PC-9 (cell line): ENCODE measurements at regions not wholly inside any gene's neighbourhood (a gene's known extent, or its start where the extent isn't known, plus 50 kb on each side); places are given as distances from the start of the nearest gene placed in this dataset.

ENCODE experiments used
- BruUV-seq: library from RNA; stranded (reverse); fragments of 400-500 nt; replicated peaks from 2 replicates; lab custom pipeline; 2021; lab: Mats Ljungman, UMichigan
- CTCF ChIA-PET: fragments of 300-600 bp; sonication (Branson Sonifier 250); formaldehyde crosslinking; loops from one replicate; lab custom pipeline; 2022; ENCODE audit warnings: antibody characterized with exemption; lab: Charles Lee
- POLR2A ChIA-PET: fragments of 300-600 bp; sonication (Branson Sonifier 250); formaldehyde crosslinking; loops from one replicate; lab custom pipeline; 2022; ENCODE audit warnings: antibody characterized with exemption; ENCODE audit not compliant: unreplicated experiment; lab: Charles Lee
- DNase-seq, 2 experiments: peaks; one replicate each; pipeline versions ENCODE4 v3.0.0 to v3.0.0-alpha.2; 2015 to 2022; ENCODE audit warnings: mixed read lengths in 1 of 2
- H2AFZ ChIP-seq: fragments of 200-600 bp; sonication (generic); 2 replicates; pipeline ENCODE4 v1.8.1; 2017; ENCODE audit warnings: antibody characterized with exemption
- H3F3A ChIP-seq: fragments of 200-600 bp; sonication (generic); 2 replicates; pipeline ENCODE4 v1.8.1; 2017; ENCODE audit warnings: antibody characterized with exemption, mild to moderate bottlenecking, low read depth; ENCODE audit not compliant: insufficient read depth
- H3K27ac ChIP-seq: fragments of 200-600 bp; sonication (generic); 2 replicates; pipeline ENCODE4 v1.6.1; 2016; ENCODE audit warnings: mixed run types
- H3K27me3 ChIP-seq: fragments of 200-600 bp; sonication (generic); 2 replicates; pipeline ENCODE4 v1.6.1; 2016; ENCODE audit warnings: low read depth, mixed run types; ENCODE audit not compliant: insufficient read depth
- H3K36me3 ChIP-seq: fragments of 200-600 bp; sonication (generic); 2 replicates; pipeline ENCODE4 v1.6.1; 2016; ENCODE audit warnings: low read depth, mixed run types
- H3K4me1 ChIP-seq: fragments of 200-600 bp; sonication (generic); replicated peaks from 2 replicates; pipeline ENCODE4 v1.6.1; 2016; ENCODE audit warnings: mixed run types; ENCODE audit not compliant: insufficient read depth
- H3K4me2 ChIP-seq: fragments of 200-600 bp; sonication (generic); 2 replicates; pipeline ENCODE4 v1.6.1; 2017; ENCODE audit warnings: mixed run types
- H3K4me3 ChIP-seq: fragments of 200-600 bp; sonication (generic); 2 replicates; pipeline ENCODE4 v1.6.1; 2016; ENCODE audit warnings: mixed run types
- H3K79me2 ChIP-seq: fragments of 200-600 bp; sonication (generic); 2 replicates; pipeline ENCODE4 v1.6.1; 2017; ENCODE audit warnings: low read depth, mixed run types
- H3K9me2 ChIP-seq: fragments of 200-600 bp; sonication (generic); 2 replicates; pipeline ENCODE4 v1.8.1; 2017; ENCODE audit warnings: mild to moderate bottlenecking; ENCODE audit not compliant: insufficient read depth
- H3K9me3 ChIP-seq: fragments of 200-600 bp; sonication (generic); 2 replicates; pipeline ENCODE4 v1.8.1; 2016; ENCODE audit warnings: low read depth; ENCODE audit not compliant: insufficient read depth
- H4K20me1 ChIP-seq: fragments of 200-600 bp; sonication (generic); 2 replicates; pipeline ENCODE4 v1.8.1; 2017; ENCODE audit not compliant: insufficient read depth
- EZH2 ChIP-seq: fragments of 200-600 bp; sonication (generic); IDR thresholded peaks from 2 replicates; pipeline ENCODE4 v1.8.0; 2017; ENCODE audit warnings: antibody characterized with exemption, low read depth
- intact Hi-C: fragments of 100-400 bp; cut with micrococcal nuclease; formaldehyde crosslinking; loops from one replicate; pipeline ENCODE4 v1.10.0; 2022; ENCODE audit not compliant: unreplicated experiment
- TF ChIP-seq, protein P1 (sequence below): fragments of 200-600 bp; sonication (generic); conservative IDR thresholded peaks from 2 replicates; pipeline ENCODE4 v1.6.1; 2017; ENCODE audit warnings: mixed run types, antibody characterized with exemption, mild to moderate bottlenecking, moderate library complexity

DNA sequence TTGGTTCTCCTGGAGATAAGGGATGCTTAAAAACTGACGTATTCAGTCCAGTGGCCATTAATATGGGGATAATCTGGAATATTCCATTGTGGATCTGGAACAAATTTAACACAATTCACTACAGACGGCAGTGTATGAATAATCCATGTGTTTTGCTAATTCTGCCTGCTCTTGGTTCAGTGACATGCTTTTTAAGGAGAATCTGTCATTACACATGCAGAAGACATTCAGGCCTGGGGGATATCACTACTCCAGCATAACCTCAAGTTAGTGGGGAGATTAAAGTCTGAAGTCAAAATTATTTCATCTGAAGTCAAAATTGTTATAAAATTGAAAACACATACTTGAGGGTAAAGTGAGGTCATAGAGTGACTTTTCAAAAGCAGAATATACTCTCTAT is 789.3 kb downstream of the USP25 start:
- Histone ChIP-seq H2AFZ (no peak overlapping the region), H4K20me1 (no peaks in the 10 kb centered on the region), H3K9me3 (no peaks in the 10 kb centered on the region), H3K27ac (no peak overlapping the region), H3K4me2 (no peak overlapping the region), H3K9me2 (no peaks in the 10 kb centered on the region), H3K36me3 (no peaks in the 10 kb centered on the region), H3K4me1 (no peaks in the 10 kb centered on the region), H3K4me3 (no peak overlapping the region), H3F3A (no peaks in the 10 kb centered on the region), H3K27me3 (no peaks in the 10 kb centered on the region), H3K79me2 (no peaks in the 10 kb centered on the region)
- BruUV-seq: no TSS peak
- intact Hi-C loops: no loop called here
- CTCF ChIA-PET: no interaction called here
- DNase-seq: no peak
- TF ChIP-seq, protein P1, sequence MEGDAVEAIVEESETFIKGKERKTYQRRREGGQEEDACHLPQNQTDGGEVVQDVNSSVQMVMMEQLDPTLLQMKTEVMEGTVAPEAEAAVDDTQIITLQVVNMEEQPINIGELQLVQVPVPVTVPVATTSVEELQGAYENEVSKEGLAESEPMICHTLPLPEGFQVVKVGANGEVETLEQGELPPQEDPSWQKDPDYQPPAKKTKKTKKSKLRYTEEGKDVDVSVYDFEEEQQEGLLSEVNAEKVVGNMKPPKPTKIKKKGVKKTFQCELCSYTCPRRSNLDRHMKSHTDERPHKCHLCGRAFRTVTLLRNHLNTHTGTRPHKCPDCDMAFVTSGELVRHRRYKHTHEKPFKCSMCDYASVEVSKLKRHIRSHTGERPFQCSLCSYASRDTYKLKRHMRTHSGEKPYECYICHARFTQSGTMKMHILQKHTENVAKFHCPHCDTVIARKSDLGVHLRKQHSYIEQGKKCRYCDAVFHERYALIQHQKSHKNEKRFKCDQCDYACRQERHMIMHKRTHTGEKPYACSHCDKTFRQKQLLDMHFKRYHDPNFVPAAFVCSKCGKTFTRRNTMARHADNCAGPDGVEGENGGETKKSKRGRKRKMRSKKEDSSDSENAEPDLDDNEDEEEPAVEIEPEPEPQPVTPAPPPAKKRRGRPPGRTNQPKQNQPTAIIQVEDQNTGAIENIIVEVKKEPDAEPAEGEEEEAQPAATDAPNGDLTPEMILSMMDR: no peak
- no peak for TF ChIP-seq EZH2
- POLR2A ChIA-PET: no interaction called here

DNA sequence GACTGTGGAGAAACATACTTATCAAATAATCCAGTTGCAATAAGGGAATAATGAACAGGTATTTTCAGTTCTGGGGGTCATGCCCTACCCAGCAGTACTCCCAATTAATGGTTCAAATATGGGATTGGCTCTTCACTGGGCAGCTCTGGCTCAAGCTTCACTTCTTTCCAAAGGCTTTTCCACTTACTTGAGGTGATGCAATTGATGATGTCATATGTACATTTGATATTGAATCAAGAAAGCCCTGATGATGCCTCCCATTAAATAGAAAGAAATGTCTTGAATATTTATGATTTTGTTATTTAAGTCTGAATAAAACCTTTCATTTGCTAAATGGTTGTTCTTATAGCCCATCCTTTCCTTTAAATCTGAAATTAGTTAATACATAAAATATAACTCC is 789.9 kb downstream of the USP25 start:
- POLR2A ChIA-PET: no interaction called here
- H3K27ac ChIP-seq: no peak overlapping the region
- intact Hi-C loops: no loop called here
- H3K9me2 ChIP-seq: no peaks in the 10 kb centered on the region
- CTCF ChIA-PET: no interaction called here
- no peaks in the 10 kb centered on the region for H3K9me3 ChIP-seq
- H3K4me2 ChIP-seq: no peak overlapping the region
- no peaks in the 10 kb centered on the region for H3K4me1 ChIP-seq
- no peaks in the 10 kb centered on the region for H3K27me3 ChIP-seq
- no peaks in the 10 kb centered on the region for H3K79me2 ChIP-seq
- no peaks in the 10 kb centered on the region for H4K20me1 ChIP-seq
- DNase-seq: no peak
- H3K4me3 ChIP-seq: no peak overlapping the region
- no peak overlapping the region for H2AFZ ChIP-seq
- BruUV-seq: no TSS peak
- no peaks in the 10 kb centered on the region for H3K36me3 ChIP-seq
- no peaks in the 10 kb centered on the region for H3F3A ChIP-seq
- TF ChIP-seq, protein P1: no peak
- no peak for TF ChIP-seq EZH2

DNA sequence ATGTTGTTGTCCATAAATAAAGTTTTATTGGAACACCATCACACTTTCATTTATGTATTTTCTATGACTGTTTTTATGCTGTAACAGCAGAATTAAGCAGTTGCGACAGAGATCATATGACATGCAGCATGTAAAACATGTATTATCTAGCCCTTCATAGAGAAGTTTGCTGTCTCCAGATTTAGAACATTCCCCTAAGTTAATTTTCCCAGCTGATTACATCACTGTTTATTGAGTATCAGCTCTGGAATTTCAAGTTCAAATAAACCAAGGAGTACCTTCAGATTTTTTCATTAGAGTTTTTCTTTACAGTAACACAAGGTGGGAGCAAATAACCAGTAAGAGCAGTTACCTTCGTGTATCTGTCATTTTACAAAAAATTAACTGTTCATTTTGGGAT is 792.8 kb downstream of the USP25 start:
- H3K4me2 ChIP-seq: no peak overlapping the region

More for the DNA sequence above, 792.8 kb downstream of the USP25 start:
- no peaks in the 10 kb centered on the region for H3F3A ChIP-seq
- DNase-seq: peak in 1 of 2 experiments; percentile 37
- CTCF ChIA-PET: no interaction called here
- no peaks in the 10 kb centered on the region for H3K79me2 ChIP-seq
- no peaks in the 10 kb centered on the region for H3K27me3 ChIP-seq
- H3K4me3 ChIP-seq: no peak overlapping the region
- POLR2A ChIA-PET: no interaction called here
- H3K4me1 ChIP-seq: no peaks in the 10 kb centered on the region
- TF ChIP-seq EZH2: no peak
- TF ChIP-seq, protein P1: no peak
- H3K27ac ChIP-seq: no peak overlapping the region
- no peaks in the 10 kb centered on the region for H3K9me3 ChIP-seq
- H3K9me2 ChIP-seq: no peaks in the 10 kb centered on the region
- no peaks in the 10 kb centered on the region for H3K36me3 ChIP-seq
- BruUV-seq: no TSS peak
- H2AFZ ChIP-seq: no peak overlapping the region
- intact Hi-C loops: no loop called here
- H4K20me1 ChIP-seq: no peaks in the 10 kb centered on the region
